ENCODE measurements at regions not wholly inside any gene's neighbourhood (a gene's known extent, or its start where the extent isn't known, plus 50 kb on each side); places are given as distances from the start of the nearest gene placed in this dataset.

DNA sequence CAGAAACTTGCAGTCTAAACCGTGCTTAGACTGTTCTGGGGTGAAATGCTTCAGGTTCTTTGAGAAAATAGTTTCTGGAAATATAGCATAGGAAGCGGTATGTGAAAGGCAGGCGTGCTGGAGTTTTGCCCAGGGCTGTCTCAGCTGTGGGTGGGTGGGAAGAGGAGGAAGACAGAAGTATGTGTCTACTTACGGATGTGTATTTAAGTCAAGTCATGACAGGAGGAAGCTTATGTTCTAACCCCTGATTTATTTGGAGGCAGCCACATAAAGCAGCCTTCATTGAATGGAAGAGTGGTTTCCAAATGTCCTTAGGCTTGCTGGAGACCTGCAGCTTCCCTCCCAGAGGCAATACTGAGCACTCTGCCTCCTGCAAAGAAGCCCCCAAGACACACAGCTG, 126.8 kb upstream of the ADRA1D start:
- TF ChIP-seq, protein P1, sequence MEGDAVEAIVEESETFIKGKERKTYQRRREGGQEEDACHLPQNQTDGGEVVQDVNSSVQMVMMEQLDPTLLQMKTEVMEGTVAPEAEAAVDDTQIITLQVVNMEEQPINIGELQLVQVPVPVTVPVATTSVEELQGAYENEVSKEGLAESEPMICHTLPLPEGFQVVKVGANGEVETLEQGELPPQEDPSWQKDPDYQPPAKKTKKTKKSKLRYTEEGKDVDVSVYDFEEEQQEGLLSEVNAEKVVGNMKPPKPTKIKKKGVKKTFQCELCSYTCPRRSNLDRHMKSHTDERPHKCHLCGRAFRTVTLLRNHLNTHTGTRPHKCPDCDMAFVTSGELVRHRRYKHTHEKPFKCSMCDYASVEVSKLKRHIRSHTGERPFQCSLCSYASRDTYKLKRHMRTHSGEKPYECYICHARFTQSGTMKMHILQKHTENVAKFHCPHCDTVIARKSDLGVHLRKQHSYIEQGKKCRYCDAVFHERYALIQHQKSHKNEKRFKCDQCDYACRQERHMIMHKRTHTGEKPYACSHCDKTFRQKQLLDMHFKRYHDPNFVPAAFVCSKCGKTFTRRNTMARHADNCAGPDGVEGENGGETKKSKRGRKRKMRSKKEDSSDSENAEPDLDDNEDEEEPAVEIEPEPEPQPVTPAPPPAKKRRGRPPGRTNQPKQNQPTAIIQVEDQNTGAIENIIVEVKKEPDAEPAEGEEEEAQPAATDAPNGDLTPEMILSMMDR (IDR thresholded peaks at IDR 0.05; ENCODE audit: low read length) = no peak
- no peak for TF ChIP-seq EZH2 (IDR thresholded peaks at IDR 0.05; ENCODE audit: borderline replicate concordance, low read length)
